ENCODE measurements at regions not wholly inside any gene's neighbourhood (a gene's known extent, or its start where the extent isn't known, plus 50 kb on each side); places are given as distances from the start of the nearest gene placed in this dataset.
A peak's percentile ranks its signal among the peaks of the same experiment; 100 is the strongest.
"Not testable (repeated sequence)": the region's sequence is repeated elsewhere in the genome, so short reads cannot be mapped to it uniquely, and the experiment has no call there.

DNA sequence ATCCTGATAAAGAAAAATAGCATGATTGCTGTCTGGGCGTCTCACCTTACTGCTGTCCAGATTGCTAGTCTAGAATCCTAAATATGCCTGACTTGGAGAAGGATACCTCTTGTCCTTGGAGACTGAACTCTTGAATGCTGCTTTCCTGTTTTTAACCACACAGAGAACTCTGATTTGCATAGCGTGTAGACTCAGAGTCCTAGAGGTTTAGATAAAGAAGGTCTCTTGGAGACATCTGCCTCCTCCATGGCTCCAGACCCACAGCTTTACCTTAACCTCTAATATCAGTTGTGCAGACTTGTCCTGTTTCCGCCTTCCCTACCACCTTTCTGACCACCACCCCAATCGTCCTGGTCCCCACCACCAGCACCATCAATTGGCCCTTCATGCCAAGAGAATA, 292.6 kb upstream of the CYRIA start:
- Mint-ChIP-seq H3K4me1 (peaks cover 5 to 10% of the 10 kb centered on the region in 2 donors), H3K9me3 (no peaks in the 10 kb centered on the region), H3K27me3 (no peaks in the 10 kb centered on the region), H3K4me3 (no peak overlapping the region), H3K27ac (no peak overlapping the region), H3K36me3 (no peaks in the 10 kb centered on the region)
- no peak for ATAC-seq (replicated peaks)
- no peak for DNase-seq

DNA sequence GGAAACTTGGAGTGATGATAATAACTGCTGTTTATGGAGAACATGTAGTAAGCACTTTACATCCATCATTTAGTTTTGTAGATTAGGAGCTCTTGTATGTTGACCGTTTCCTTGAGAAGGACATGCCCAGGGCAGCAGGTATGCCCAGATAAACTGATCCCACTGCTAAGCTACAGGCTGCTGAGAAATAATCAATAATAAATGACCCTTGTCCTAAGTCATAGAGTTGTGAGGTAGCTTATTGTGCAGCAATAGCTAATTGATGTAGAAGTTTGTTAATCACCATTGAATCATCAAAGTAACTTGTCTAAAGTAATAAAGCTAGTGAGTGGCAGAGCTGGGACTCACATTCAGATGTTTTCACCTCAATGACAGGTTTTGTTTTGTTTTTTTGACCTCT, 287.2 kb upstream of the CYRIA start:
- H3K4me3 Mint-ChIP-seq: no peak overlapping the region
- H3K4me1 Mint-ChIP-seq: peaks cover 0 to 2% of the 10 kb centered on the region in 2 donors
- peaks cover 0 to 2% of the 10 kb centered on the region in 2 donors for H3K9me3 Mint-ChIP-seq
- no peak for DNase-seq
- H3K27me3 Mint-ChIP-seq: no peaks in the 10 kb centered on the region
- ATAC-seq (replicated peaks): no peak
- H3K27ac Mint-ChIP-seq: no peak overlapping the region
- H3K36me3 Mint-ChIP-seq: no peaks in the 10 kb centered on the region

DNA sequence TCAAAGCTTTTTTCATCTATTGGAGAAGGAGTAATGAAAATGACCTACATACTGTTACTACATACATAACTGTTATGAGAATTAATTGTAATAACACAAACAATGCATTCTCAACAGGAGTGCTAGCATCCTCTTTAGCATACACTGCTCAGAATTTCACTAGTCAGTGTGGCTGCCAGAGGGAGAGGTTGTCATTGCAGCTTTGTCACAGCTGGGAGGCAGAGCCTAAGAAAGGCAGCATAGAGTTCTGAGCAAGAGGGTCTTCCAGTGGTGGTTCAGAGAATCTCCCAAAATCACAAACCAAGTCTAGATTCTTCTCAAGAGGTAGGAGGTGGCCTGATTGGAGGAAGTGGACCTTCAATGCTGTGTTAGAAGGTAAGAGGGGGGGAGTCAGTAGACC, 286.7 kb upstream of the CYRIA start:
- Mint-ChIP-seq H3K9me3 (peaks cover 0 to 3% of the 10 kb centered on the region in 2 donors), H3K4me1 (peaks cover 0 to 3% of the 10 kb centered on the region in 2 donors), H3K27ac (no peak overlapping the region), H3K27me3 (no peaks in the 10 kb centered on the region), H3K36me3 (no peaks in the 10 kb centered on the region), H3K4me3 (no peak overlapping the region)
- ATAC-seq (replicated peaks) (no peak), DNase-seq (no peak)

DNA sequence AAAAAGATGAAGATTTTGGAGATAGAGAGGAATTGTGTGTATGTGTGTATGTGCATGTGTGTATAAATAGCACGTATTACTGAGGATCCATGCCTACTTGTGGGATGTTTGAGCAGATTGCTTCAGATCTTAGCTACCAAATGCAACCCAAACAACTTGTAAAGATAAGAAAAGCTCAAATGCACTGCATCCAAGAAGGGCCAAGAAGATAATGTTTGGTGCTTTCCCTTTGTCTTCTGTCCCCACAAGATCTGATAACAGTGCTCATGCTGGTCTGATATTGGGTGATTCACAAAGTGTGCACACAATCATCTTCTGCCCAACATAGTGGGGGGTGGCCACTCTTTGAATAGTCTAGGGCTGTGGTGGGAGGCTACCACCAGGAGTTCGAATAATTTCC, 284.8 kb upstream of the CYRIA start:
- H3K36me3 Mint-ChIP-seq: no peaks in the 10 kb centered on the region
- no peak for ATAC-seq (replicated peaks)
- peaks cover 0 to 3% of the 10 kb centered on the region in 2 donors for H3K4me1 Mint-ChIP-seq
- DNase-seq: no peak
- no peak overlapping the region for H3K4me3 Mint-ChIP-seq
- H3K27ac Mint-ChIP-seq: no peak overlapping the region
- peaks cover 0 to 3% of the 10 kb centered on the region in 2 donors for H3K9me3 Mint-ChIP-seq
- H3K27me3 Mint-ChIP-seq: no peaks in the 10 kb centered on the region

DNA sequence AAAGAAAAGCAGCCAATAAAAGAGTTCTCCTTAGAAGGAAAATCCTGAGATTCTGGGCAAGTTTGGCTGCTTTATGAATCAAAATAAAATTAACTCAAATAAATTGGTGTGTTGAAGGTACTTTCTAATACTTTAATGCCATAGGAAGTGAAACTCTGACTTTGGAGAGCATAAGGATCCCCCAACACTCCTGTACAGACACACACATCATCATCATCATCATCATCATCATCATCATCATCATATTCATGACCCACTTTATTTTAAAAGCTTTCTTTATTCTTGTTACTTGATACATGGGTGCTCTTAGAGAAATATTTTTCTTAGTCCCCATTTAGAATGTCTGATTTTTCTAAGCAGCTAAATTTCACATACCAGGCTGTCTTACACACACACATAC, 283.1 kb upstream of the CYRIA start:
- DNase-seq: no peak
- Mint-ChIP-seq H3K27ac (no peak overlapping the region), H3K4me1 (peaks cover 0 to 3% of the 10 kb centered on the region in 2 donors)

DNA sequence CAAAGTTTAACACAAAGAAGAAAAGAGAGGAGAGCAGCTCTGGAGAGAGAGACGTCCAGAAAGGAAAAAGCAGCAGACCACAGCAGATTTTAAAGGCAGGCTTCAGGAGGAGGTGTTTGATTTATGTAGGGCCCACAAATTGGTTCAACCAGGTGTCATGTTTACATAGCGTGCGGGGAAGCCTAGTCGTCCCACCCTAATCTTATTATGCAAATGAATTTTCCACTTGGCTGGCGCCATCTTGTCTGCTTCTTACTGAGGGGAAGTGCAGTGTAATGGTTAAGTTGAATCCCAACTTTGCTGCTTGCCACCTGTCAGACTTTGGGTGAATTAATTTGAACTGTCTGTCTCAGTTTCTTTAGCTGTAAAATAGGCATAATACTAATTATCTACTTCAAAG, 282.4 kb upstream of the CYRIA start:
- Mint-ChIP-seq H3K27ac (peak overlapping the region; percentile 68), H3K36me3 (no peaks in the 10 kb centered on the region), H3K4me3 (no peak overlapping the region), H3K9me3 (peaks cover 0 to 3% of the 10 kb centered on the region in 2 donors), H3K27me3 (no peaks in the 10 kb centered on the region), H3K4me1 (peaks cover 0 to 3% of the 10 kb centered on the region in 2 donors)
- ATAC-seq (replicated peaks) (peak; percentile 25 to 27), DNase-seq (no peak)

More for the DNA sequence above, 283.1 kb upstream of the CYRIA start:
- H3K4me3 Mint-ChIP-seq: no peak overlapping the region
- peaks cover 0 to 3% of the 10 kb centered on the region in 2 donors for H3K9me3 Mint-ChIP-seq
- H3K27me3 Mint-ChIP-seq: no peaks in the 10 kb centered on the region
- H3K36me3 Mint-ChIP-seq: no peaks in the 10 kb centered on the region
- ATAC-seq (replicated peaks): no peak

DNA sequence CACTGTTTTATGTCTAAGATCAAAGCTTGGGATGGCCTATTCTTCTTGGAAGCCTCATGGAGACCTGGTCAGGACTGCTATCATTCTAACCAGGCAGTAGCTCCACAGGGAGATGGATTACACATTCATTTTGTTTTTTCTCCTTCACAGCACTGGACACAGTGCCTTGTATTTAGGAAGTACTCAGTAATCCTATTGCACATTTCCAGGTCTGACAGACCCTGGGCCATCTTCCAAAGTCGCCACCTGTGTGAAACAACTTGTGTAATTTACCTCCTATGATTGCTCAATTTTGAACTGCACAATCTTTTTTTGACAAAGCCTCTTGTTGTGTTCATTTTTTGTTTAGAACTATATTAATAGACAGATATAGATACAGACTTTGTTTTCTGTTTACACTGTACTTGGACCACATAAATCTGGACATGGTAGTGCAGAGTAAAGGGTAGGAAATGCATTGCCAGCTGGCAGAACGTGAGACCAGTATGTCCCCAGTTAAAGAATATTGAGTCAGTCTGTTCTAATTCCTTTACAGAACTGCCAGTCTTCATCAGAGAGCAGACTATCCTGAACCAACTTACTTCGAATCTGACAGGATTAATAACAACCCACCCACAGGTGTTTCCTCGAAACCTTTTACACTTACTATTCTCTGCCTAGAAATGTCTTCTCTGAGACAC, 277.8 kb upstream of the CYRIA start:
- H3K9me3 Mint-ChIP-seq: peaks cover 12% of the 10 kb centered on the region in 2 donors
- no peaks in the 10 kb centered on the region for H3K27me3 Mint-ChIP-seq
- no peak overlapping the region for H3K4me3 Mint-ChIP-seq
- peaks cover 0 to 3% of the 10 kb centered on the region in 2 donors for H3K4me1 Mint-ChIP-seq
- no peak for DNase-seq
- ATAC-seq (replicated peaks): no peak
- no peak overlapping the region for H3K27ac Mint-ChIP-seq
- no peaks in the 10 kb centered on the region for H3K36me3 Mint-ChIP-seq

DNA sequence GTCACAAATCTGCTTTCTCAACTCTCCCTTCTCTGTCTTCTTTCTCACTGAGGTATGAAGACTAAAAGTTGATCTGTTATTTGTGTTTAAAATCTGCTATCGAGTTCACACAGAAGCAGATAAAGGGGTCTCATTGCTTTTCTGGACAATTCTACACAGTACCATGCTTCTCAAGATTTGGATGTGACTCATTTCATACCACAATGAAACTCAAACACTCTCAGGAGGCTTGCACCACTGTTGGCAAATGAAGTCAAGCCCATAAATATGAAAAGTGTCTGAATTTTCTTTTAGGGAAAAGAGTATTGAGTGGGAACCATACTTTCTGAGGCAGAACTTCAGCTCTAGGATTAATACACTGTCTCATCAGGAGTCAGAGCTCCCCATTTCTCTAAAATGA, 274.6 kb upstream of the CYRIA start:
- peaks cover 0 to 5% of the 10 kb centered on the region in 2 donors for H3K27me3 Mint-ChIP-seq
- H3K27ac Mint-ChIP-seq: no peak overlapping the region
- no peaks in the 10 kb centered on the region for H3K36me3 Mint-ChIP-seq
- no peak for ATAC-seq (replicated peaks)
- H3K4me3 Mint-ChIP-seq: no peak overlapping the region
- H3K9me3 Mint-ChIP-seq: peaks cover 9 to 12% of the 10 kb centered on the region in 2 donors
- no peak for DNase-seq
- H3K4me1 Mint-ChIP-seq: no peaks in the 10 kb centered on the region

DNA sequence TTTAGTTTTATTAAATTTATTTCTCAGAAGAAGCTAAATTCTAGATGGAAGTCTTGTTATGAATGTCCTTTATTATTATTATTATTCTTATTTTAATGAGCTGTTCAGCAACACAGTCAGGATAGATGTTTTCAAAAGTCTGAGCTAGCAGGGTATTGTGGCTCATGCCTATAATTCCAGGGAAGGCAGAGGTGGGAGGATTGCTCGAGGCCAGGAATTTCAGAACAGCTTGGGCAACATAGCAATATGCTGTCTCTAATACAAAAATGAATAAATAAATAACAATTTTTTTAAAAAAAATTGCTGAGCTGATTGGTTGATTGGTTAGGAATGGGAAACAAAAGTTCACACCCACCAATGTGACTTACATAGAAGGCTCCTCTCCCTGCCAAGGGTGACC, 274.1 kb upstream of the CYRIA start:
- no peak overlapping the region for H3K27ac Mint-ChIP-seq
- H3K4me3 Mint-ChIP-seq: no peak overlapping the region

DNA sequence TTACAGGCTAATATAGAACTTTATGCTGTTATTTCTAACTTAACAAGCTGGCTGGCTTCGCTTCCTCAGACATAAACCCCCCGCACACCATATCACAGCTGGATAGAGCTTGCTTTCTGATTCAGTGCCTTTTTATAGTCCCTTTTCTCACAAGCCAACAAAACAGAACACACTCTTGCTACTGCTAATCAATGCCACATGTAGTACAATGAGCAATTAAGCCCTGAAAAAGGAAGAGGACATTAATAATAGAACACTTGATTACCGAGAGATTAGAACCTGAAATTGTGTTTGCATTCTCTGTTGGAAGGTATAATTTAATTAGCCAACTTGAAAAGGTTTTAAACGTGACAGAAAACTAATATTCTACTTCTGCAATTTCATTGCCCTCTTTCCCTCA, 267.7 kb upstream of the CYRIA start:
- DNase-seq: no peak
- peaks cover 0 to 5% of the 10 kb centered on the region in 2 donors for H3K27me3 Mint-ChIP-seq
- no peak for ATAC-seq (replicated peaks)
- no peak overlapping the region for H3K27ac Mint-ChIP-seq
- no peaks in the 10 kb centered on the region for H3K36me3 Mint-ChIP-seq
- H3K9me3 Mint-ChIP-seq: no peaks in the 10 kb centered on the region
- H3K4me1 Mint-ChIP-seq: no peaks in the 10 kb centered on the region
- H3K4me3 Mint-ChIP-seq: no peak overlapping the region

More for the DNA sequence above, 274.1 kb upstream of the CYRIA start:
- no peaks in the 10 kb centered on the region for H3K4me1 Mint-ChIP-seq
- DNase-seq (no peak), ATAC-seq (replicated peaks) (no peak)
- H3K9me3 Mint-ChIP-seq: peaks cover 9 to 12% of the 10 kb centered on the region in 2 donors
- H3K36me3 Mint-ChIP-seq: no peaks in the 10 kb centered on the region
- H3K27me3 Mint-ChIP-seq: peaks cover 0 to 5% of the 10 kb centered on the region in 2 donors

DNA sequence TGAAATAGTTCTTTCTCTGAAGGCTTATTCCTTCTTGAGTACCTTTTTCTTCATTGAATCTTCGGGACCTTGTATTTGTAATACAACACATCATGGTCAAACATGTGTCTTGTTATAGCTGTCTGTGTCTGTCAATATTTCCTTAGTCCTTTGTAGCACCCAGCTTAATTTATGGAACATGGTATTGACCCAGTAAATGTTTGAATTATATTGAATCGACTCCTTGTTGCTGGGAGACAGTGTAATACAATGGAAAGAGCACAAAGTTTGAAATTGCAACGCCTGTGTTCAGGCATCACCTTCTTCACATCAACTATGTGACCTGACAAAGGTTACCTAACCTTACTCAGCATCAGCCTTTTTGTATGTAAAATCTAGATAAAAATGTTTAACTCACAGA, 267.2 kb upstream of the CYRIA start:
- ATAC-seq (replicated peaks): no peak
- peaks cover 0 to 5% of the 10 kb centered on the region in 2 donors for H3K27me3 Mint-ChIP-seq
- no peaks in the 10 kb centered on the region for H3K36me3 Mint-ChIP-seq
- DNase-seq: no peak
- no peaks in the 10 kb centered on the region for H3K9me3 Mint-ChIP-seq
- no peaks in the 10 kb centered on the region for H3K4me1 Mint-ChIP-seq
- H3K27ac Mint-ChIP-seq: no peak overlapping the region
- H3K4me3 Mint-ChIP-seq: no peak overlapping the region

DNA sequence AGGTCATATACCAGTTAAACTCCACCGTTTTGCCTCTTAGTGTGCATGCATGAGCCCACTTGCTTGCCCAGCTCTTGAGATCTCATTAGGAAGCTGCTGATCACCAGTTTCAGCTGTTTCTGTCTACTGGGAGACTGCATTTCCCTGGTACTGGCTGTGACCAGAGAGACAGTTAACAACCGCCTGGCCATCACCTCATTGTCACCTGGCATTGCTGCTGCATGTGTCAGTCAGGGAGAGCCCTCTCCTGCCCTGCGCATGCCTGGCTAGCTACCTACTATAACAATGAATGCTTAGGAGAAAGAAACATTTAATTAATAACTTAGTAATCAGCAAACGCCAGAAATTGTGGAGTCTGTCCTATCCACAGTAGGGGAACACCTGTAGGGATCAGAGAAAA, 265.8 kb upstream of the CYRIA start:
- H3K27me3 Mint-ChIP-seq: no peaks in the 10 kb centered on the region
- DNase-seq (no peak), ATAC-seq (replicated peaks) (no peak)
- H3K4me1 Mint-ChIP-seq: no peaks in the 10 kb centered on the region
- H3K4me3 Mint-ChIP-seq: no peak overlapping the region
- H3K9me3 Mint-ChIP-seq: no peaks in the 10 kb centered on the region
- H3K27ac Mint-ChIP-seq: no peak overlapping the region
- no peaks in the 10 kb centered on the region for H3K36me3 Mint-ChIP-seq

DNA sequence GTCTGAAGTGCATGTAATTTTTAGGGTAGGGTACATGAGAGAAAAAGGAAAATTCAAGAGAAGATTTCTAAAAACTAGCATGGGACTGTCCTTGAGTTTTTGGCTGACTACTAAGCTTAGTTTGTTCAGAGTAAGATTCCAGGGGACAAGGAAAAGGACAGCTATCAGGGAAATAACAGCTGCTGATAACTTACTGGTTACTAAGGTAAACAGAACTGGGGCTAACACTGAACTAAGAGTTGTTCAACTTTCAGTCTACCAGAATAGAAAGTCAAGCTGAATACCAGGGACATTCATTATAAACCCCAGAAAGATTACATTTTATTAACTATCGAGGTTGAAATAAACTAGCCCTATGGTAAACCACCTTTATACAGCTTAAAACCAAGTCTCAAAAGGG, 261.8 kb upstream of the CYRIA start:
- no peak overlapping the region for H3K4me3 Mint-ChIP-seq
- no peak for DNase-seq

DNA sequence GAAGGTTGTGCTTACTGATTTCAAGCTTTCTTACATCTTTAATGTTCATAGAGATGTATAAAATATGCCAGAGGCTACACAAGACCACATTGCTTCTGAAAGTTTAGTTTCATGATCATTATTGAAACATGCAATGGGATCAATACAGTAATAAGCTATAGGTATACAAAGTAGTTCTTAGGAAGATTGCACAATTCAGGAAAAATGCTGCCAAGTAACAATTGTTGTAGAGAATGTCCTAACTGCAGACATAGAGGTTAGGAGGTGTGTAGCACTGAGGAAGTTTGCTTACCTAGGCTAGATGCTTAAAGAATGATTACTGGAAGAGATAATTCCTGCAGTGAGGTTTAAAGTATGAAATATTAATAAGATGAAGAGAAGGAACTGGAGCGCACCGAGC, 259.5 kb upstream of the CYRIA start:
- ATAC-seq (replicated peaks) (no peak), DNase-seq (no peak)
- H3K4me3 Mint-ChIP-seq: no peak overlapping the region
- no peaks in the 10 kb centered on the region for H3K36me3 Mint-ChIP-seq
- no peaks in the 10 kb centered on the region for H3K27me3 Mint-ChIP-seq
- H3K9me3 Mint-ChIP-seq: peaks cover 4 to 5% of the 10 kb centered on the region in 2 donors
- H3K27ac Mint-ChIP-seq: no peak overlapping the region
- H3K4me1 Mint-ChIP-seq: no peaks in the 10 kb centered on the region

More for the DNA sequence above, 261.8 kb upstream of the CYRIA start:
- no peak for ATAC-seq (replicated peaks)
- Mint-ChIP-seq H3K27me3 (no peaks in the 10 kb centered on the region), H3K9me3 (peaks cover 4 to 5% of the 10 kb centered on the region in 2 donors), H3K27ac (no peak overlapping the region), H3K4me1 (no peaks in the 10 kb centered on the region), H3K36me3 (no peaks in the 10 kb centered on the region)

DNA sequence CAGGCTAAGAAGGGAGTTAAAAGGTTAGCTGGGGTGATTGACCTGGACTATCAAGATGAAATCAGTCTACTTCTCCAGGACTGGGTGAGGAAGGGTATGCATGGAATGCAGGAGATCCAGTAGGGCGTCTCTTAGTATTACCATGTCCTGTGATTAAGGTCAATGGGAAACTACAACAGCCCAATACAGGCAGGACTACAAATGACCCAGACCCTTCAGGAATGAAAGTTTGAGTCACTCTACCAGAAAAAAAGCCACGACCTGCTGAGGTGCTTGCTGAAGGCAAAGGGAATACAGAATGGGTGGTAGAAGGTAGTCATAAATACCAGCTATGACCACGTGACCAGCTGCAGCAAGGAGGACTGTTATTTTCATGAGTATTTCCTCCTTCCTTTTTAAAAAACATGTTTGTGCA, 249.7 kb upstream of the CYRIA start:
- not testable (repeated sequence) for H3K9me3 Mint-ChIP-seq; H3K4me1 Mint-ChIP-seq; H3K27me3 Mint-ChIP-seq; H3K4me3 Mint-ChIP-seq; H3K36me3 Mint-ChIP-seq; DNase-seq; H3K27ac Mint-ChIP-seq; ATAC-seq (replicated peaks)
